ENCODE measurements at regions not wholly inside any gene's neighbourhood (a gene's known extent, or its start where the extent isn't known, plus 50 kb on each side); places are given as distances from the start of the nearest gene placed in this dataset.
"Not testable (repeated sequence)": the region's sequence is repeated elsewhere in the genome, so short reads cannot be mapped to it uniquely, and the experiment has no call there.

- no peaks in the 10 kb centered on the region for H3K27me3 Mint-ChIP-seq (ENCODE audit: unreplicated experiment)
- DNase-seq (ENCODE audit: low spot score) = no peak
- H3K9me3 Mint-ChIP-seq (ENCODE audit: unreplicated experiment) = no peaks in the 10 kb centered on the region
- no peaks in the 10 kb centered on the region for H3K36me3 Mint-ChIP-seq (ENCODE audit: low read depth, unreplicated experiment)
- TF ChIP-seq CTCF (IDR thresholded peaks at IDR 0.05; ENCODE audit: unreplicated experiment) = no peak
- H3K4me1 Mint-ChIP-seq (ENCODE audit: unreplicated experiment) = no peaks in the 10 kb centered on the region
- H3K27ac Mint-ChIP-seq (ENCODE audit: unreplicated experiment) = no peak overlapping the region
- H3K4me3 Mint-ChIP-seq (ENCODE audit: unreplicated experiment) = no peak overlapping the region
These were observed 271.4 kb upstream of the POT1 start for GRCh38 chr7:125201002-125201401.

DNA sequence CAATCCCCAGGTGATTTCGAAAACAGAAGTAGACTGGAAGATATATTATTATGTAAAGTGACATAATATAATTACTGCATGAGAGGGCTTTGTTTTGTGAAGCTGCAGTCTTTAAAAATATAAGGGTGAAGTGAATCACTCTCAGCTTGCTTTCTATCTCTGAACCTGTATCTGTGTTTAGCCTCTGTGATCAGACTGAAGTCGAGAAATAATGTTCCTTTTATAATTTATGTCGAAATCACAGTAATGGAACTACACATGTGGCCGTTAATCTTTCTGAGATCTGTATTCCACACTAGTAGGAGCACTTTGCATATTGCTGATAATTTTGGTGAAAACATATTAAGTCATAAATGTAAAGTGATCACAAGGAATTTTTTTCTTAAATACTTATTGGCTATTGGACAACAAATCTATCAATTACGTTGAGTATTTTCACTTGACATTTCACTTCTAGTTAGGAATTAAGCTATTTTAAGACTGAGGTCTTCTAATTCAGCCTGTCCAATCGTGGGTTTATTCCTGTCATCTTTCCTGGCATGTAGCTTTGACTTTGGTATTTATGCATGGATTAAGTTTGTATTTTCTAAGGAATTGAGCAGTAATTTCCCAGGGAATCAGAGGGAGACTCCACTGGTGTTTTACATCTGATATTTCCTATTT, 268.2 kb upstream of the POT1 start:
- no peaks in the 10 kb centered on the region for H3K36me3 Mint-ChIP-seq (ENCODE audit: low read depth, unreplicated experiment)
- H3K4me3 Mint-ChIP-seq (ENCODE audit: unreplicated experiment) = no peak overlapping the region
- no peak overlapping the region for H3K27ac Mint-ChIP-seq (ENCODE audit: unreplicated experiment)
- H3K9me3 Mint-ChIP-seq (ENCODE audit: unreplicated experiment) = no peaks in the 10 kb centered on the region
- no peaks in the 10 kb centered on the region for H3K4me1 Mint-ChIP-seq (ENCODE audit: unreplicated experiment)
- no peak for DNase-seq (ENCODE audit: low spot score)
- no peaks in the 10 kb centered on the region for H3K27me3 Mint-ChIP-seq (ENCODE audit: unreplicated experiment)
- no peak for TF ChIP-seq CTCF (IDR thresholded peaks at IDR 0.05; ENCODE audit: unreplicated experiment)

DNA sequence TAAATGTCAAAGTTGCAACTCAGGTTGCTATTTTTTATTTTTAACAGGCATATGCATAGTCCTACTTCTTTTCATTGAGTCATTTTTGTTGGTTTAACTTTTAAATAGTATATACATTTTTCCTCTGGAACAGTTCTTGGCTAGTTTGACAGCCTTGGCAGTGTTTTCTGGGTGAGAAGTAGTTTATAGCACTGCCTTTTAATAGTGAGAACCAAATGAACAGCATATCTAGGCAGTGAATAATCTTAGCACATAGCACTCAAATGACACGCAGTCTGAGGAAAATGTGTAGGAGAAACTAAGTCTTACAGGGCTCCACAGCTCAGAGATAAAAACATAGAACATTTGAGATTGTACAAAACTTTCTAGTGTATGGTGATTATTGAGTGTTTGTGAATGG, 265.5 kb upstream of the POT1 start:
- Mint-ChIP-seq H3K4me3 (ENCODE audit: unreplicated experiment) (no peak overlapping the region), H3K27ac (ENCODE audit: unreplicated experiment) (no peak overlapping the region), H3K36me3 (ENCODE audit: low read depth, unreplicated experiment) (no peaks in the 10 kb centered on the region), H3K9me3 (ENCODE audit: unreplicated experiment) (no peaks in the 10 kb centered on the region), H3K27me3 (ENCODE audit: unreplicated experiment) (no peaks in the 10 kb centered on the region), H3K4me1 (ENCODE audit: unreplicated experiment) (no peaks in the 10 kb centered on the region)
- TF ChIP-seq CTCF (IDR thresholded peaks at IDR 0.05; ENCODE audit: unreplicated experiment) = no peak
- no peak for DNase-seq (ENCODE audit: low spot score)

DNA sequence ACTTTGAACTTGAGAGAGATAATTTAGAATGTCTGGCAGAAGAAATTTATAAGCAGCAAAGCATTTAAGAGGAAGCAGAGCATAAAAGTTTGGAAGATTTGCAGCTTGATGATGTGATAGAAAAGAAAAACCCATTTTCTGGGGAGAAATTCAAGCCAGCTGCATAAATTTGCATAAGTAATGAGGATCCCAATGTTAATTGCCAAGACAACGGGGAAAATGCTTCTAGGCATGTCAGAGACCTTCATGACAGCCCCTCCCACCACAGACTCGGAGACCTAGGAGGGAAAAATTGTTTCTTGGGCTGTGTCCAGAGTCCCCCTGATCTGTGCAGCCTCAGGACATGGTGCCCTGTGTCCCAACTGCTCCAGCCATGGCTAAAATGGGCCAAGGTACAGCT, 263.6 kb upstream of the POT1 start:
- H3K27ac Mint-ChIP-seq (ENCODE audit: unreplicated experiment) = no peak overlapping the region
- H3K4me1 Mint-ChIP-seq (ENCODE audit: unreplicated experiment) = no peaks in the 10 kb centered on the region
- no peak overlapping the region for H3K4me3 Mint-ChIP-seq (ENCODE audit: unreplicated experiment)
- H3K27me3 Mint-ChIP-seq (ENCODE audit: unreplicated experiment) = no peaks in the 10 kb centered on the region
- DNase-seq (ENCODE audit: low spot score) = no peak
- H3K36me3 Mint-ChIP-seq (ENCODE audit: low read depth, unreplicated experiment) = no peaks in the 10 kb centered on the region
- H3K9me3 Mint-ChIP-seq (ENCODE audit: unreplicated experiment) = no peaks in the 10 kb centered on the region
- TF ChIP-seq CTCF (IDR thresholded peaks at IDR 0.05; ENCODE audit: unreplicated experiment) = no peak

DNA sequence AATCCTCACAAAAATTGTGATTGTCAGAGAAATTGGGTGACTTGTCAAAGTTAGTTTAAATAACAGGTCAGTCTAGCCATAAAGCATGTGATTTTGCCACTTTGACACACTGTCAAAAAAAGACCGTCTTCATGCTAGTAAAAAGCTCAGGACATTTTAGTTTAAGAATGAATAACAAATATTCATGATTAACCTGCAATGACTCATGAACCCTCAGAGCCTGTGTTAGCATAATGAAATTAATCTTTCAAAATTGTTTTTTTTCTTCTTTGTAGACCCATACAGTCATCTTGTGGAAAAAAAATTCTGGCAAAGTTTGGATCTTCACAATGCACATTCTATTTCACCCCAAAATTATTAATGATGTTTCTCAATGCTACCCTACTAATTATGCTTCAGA, 255.2 kb upstream of the POT1 start:
- no peak for TF ChIP-seq CTCF (IDR thresholded peaks at IDR 0.05; ENCODE audit: unreplicated experiment)
- Mint-ChIP-seq H3K4me1 (ENCODE audit: unreplicated experiment) (no peaks in the 10 kb centered on the region), H3K36me3 (ENCODE audit: low read depth, unreplicated experiment) (no peaks in the 10 kb centered on the region), H3K9me3 (ENCODE audit: unreplicated experiment) (no peaks in the 10 kb centered on the region), H3K27ac (ENCODE audit: unreplicated experiment) (no peak overlapping the region), H3K27me3 (ENCODE audit: unreplicated experiment) (no peaks in the 10 kb centered on the region), H3K4me3 (ENCODE audit: unreplicated experiment) (no peak overlapping the region)
- DNase-seq (ENCODE audit: low spot score) = no peak

GRCh38 chr7:125181569-125182267, 252.1 kb upstream of the POT1 start:
- not testable (repeated sequence) for DNase-seq (ENCODE audit: low spot score); H3K27ac Mint-ChIP-seq (ENCODE audit: unreplicated experiment); H3K4me3 Mint-ChIP-seq (ENCODE audit: unreplicated experiment); H3K36me3 Mint-ChIP-seq (ENCODE audit: low read depth, unreplicated experiment); H3K9me3 Mint-ChIP-seq (ENCODE audit: unreplicated experiment); H3K4me1 Mint-ChIP-seq (ENCODE audit: unreplicated experiment); H3K27me3 Mint-ChIP-seq (ENCODE audit: unreplicated experiment)
